Activated B cell treated with CpG ODN at 0.5 μM for 24 hours (primary cell): ENCODE measurements at regions not wholly inside any gene's neighbourhood (a gene's known extent, or its start where the extent isn't known, plus 50 kb on each side); places are given as distances from the start of the nearest gene placed in this dataset.

ENCODE experiments used
- ATAC-seq: fragments of 200-7000 bp; cut with Tn5 transposase; one replicate; pipeline ENCODE4 v1.10.0; 2021; ENCODE audit warnings: low read depth, mild to moderate bottlenecking, moderate library complexity
- CTCF ChIA-PET: fragments of 350-600 bp; sonication (Branson Sonifier 250); formaldehyde crosslinking; loops from one replicate; lab custom pipeline; 2021; ENCODE audit warnings: antibody characterized with exemption; lab: Charles Lee
- POLR2A ChIA-PET: fragments of 350-600 bp; sonication (Branson Sonifier 250); formaldehyde crosslinking; loops from one replicate; lab custom pipeline; 2021; ENCODE audit warnings: antibody characterized with exemption; lab: Charles Lee
- DNase-seq: peaks from one replicate; pipeline ENCODE4 v3.0.0; 2022
- H3K27ac Mint-ChIP-seq: one replicate; pipeline ENCODE4 v1.8.0; 2020; ENCODE audit warnings: mixed read lengths
- H3K27me3 Mint-ChIP-seq: one replicate; pipeline ENCODE4 v1.8.0; 2021; ENCODE audit warnings: mixed read lengths
- H3K36me3 Mint-ChIP-seq: one replicate; pipeline ENCODE4 v1.8.0; 2021; ENCODE audit warnings: low read depth, mixed read lengths
- H3K4me1 Mint-ChIP-seq: one replicate; pipeline ENCODE4 v1.8.0; 2021; ENCODE audit warnings: mixed read lengths
- H3K4me3 Mint-ChIP-seq: one replicate; pipeline ENCODE4 v1.8.0; 2020; ENCODE audit warnings: mild to moderate bottlenecking, mixed read lengths
- H3K9me3 Mint-ChIP-seq: one replicate; pipeline ENCODE4 v1.8.0; 2020; ENCODE audit warnings: mixed read lengths
- CTCF ChIP-seq: fragments of 200-600 bp; IDR thresholded peaks from one replicate; pipeline ENCODE4 v1.8.0; 2022; ENCODE audit warnings: antibody characterized with exemption, mild to moderate bottlenecking
- intact Hi-C: fragments of 100-400 bp; cut with micrococcal nuclease; formaldehyde crosslinking; loops from one replicate; pipeline ENCODE4 v1.15.1; 2024

DNA sequence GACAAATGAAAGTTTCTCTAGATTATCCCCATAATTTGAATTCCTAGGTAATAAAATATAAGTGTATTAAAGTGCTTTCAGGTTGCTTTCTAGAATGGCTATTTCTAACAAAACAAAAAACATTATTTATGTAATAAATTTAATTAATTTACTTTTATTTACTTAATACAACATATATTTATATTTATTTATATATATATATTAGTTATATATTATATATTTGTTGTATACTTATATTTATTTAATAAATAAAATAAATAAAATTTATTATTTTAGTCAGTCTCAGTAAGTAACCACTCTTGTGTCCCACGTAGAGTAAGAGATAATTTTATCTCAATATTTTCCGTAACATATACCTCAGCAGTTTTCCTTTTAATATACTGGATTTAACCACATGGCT is 1031.6 kb upstream of the CNTN5 start:
- H3K4me3 Mint-ChIP-seq, result no peak overlapping the region

DNA sequence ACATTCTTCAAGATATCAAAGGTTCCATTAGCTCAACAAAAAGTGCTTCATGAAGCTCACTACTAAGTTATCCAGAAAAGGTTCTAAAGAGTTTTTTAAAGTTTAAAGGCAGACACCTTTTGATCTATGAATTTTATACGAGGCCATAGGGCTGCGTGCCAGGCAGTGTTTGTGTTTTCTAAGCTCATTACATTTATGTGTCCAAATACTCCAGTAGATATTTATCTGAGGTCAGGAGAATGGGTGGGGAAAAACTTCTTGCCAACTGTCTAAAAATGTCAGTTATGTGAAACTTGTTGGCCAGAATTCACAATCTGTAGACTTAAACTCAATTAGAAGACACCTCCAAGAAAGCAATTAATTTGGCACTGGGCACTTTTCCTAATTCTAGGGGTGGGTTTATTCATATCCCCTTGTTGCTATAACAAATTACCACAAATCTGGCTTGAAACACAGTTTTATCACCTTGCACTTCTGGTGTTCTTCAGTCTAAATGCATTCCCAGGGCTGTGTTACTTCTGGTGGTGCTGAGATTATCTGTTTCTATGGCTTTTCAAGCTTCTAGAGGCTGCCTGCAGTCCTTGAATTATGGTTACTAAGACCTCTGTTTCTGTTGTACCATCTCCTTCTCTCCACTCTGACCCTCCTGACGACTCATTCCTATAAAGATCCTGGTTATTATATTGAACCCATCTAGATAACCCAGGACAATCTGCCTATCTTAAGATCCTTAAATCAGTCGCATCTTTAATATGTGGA is 1030.4 kb upstream of the CNTN5 start:
- POLR2A ChIA-PET, result no interaction called here
- no peak for ATAC-seq
- peaks cover 3% of the 10 kb centered on the region for H3K9me3 Mint-ChIP-seq
- no peaks in the 10 kb centered on the region for H3K4me1 Mint-ChIP-seq
- H3K27ac Mint-ChIP-seq, result no peak overlapping the region
- intact Hi-C loops, result no loop called here
- TF ChIP-seq CTCF, result no peak
- H3K36me3 Mint-ChIP-seq, result no peaks in the 10 kb centered on the region
- CTCF ChIA-PET, result no interaction called here
- no peak overlapping the region for H3K4me3 Mint-ChIP-seq
- H3K27me3 Mint-ChIP-seq, result no peaks in the 10 kb centered on the region
- DNase-seq, result no peak

More for the DNA sequence above, 1031.6 kb upstream of the CNTN5 start:
- Mint-ChIP-seq H3K27me3 (no peaks in the 10 kb centered on the region), H3K4me1 (no peaks in the 10 kb centered on the region), H3K9me3 (peaks cover 3% of the 10 kb centered on the region), H3K36me3 (no peaks in the 10 kb centered on the region), H3K27ac (no peak overlapping the region)
- TF ChIP-seq CTCF, result no peak
- ChIA-PET CTCF (no interaction called here), POLR2A (no interaction called here)
- intact Hi-C loops, result no loop called here
- DNase-seq (no peak), ATAC-seq (no peak)

- ATAC-seq (no peak), DNase-seq (no peak)
- Mint-ChIP-seq H3K27ac (no peak overlapping the region), H3K27me3 (no peaks in the 10 kb centered on the region), H3K4me1 (no peaks in the 10 kb centered on the region), H3K36me3 (no peaks in the 10 kb centered on the region), H3K9me3 (peaks cover 3% of the 10 kb centered on the region), H3K4me3 (no peak overlapping the region)
- intact Hi-C loops, result no loop called here
- ChIA-PET POLR2A (no interaction called here), CTCF (no interaction called here)
- TF ChIP-seq CTCF, result no peak
Observed at GRCh38 chr11:97993562-97993961, 1027.2 kb upstream of the CNTN5 start.

GRCh38 chr11:97995874-97996273 is 1024.9 kb upstream of the CNTN5 start:
- CTCF ChIA-PET, result no interaction called here
- intact Hi-C loops, result no loop called here
- H3K27ac Mint-ChIP-seq, result no peak overlapping the region
- no peak overlapping the region for H3K4me3 Mint-ChIP-seq
- POLR2A ChIA-PET, result no interaction called here
- no peak for ATAC-seq
- peaks cover 3% of the 10 kb centered on the region for H3K9me3 Mint-ChIP-seq
- no peaks in the 10 kb centered on the region for H3K36me3 Mint-ChIP-seq
- DNase-seq, result no peak
- H3K4me1 Mint-ChIP-seq, result no peaks in the 10 kb centered on the region
- no peaks in the 10 kb centered on the region for H3K27me3 Mint-ChIP-seq
- no peak for TF ChIP-seq CTCF

- CTCF ChIA-PET, result no interaction called here
- ATAC-seq, result no peak
- H3K36me3 Mint-ChIP-seq, result no peaks in the 10 kb centered on the region
- TF ChIP-seq CTCF, result no peak
- no peak overlapping the region for H3K4me3 Mint-ChIP-seq
- no peaks in the 10 kb centered on the region for H3K9me3 Mint-ChIP-seq
- POLR2A ChIA-PET, result no interaction called here
- intact Hi-C loops, result no loop called here
- H3K4me1 Mint-ChIP-seq, result no peaks in the 10 kb centered on the region
- DNase-seq, result no peak
- H3K27ac Mint-ChIP-seq, result no peak overlapping the region
- H3K27me3 Mint-ChIP-seq, result no peaks in the 10 kb centered on the region
Observed at GRCh38 chr11:97996762-97997161, 1024.0 kb upstream of the CNTN5 start.
